ENCODE measurements at regions not wholly inside any gene's neighbourhood (a gene's known extent, or its start where the extent isn't known, plus 50 kb on each side); places are given as distances from the start of the nearest gene placed in this dataset.

GRCh38 chr7:19916046-19916445 lies 142.6 kb upstream of the TMEM196 start:
- no peaks in the 10 kb centered on the region for H4K20me1 ChIP-seq (ENCODE audit: insufficient read depth, low read length)
- CTCF ChIA-PET (ENCODE audit: low intra/inter-chr PET ratio, low total read pairs): no interaction called here
- intact Hi-C loops (cut with micrococcal nuclease; ENCODE audit: unreplicated experiment) (no loop called here), in situ Hi-C loops (cut with HindIII; ENCODE audit: extremely low pct_ligation_motif_present, low pct_unique_long_range_greater_than_20kb) (no loop called here)
- BruUV-seq (replicated peaks): no TSS peak
- H3K9me3 ChIP-seq (ENCODE audit: low read length): peaks cover 41% of the 10 kb centered on the region
- WGBS (ENCODE audit: low lambda C conversion rate): 0% methylated on average over 1 of the region's 1 CpG
- H3K79me2 ChIP-seq (ENCODE audit: insufficient read depth, low read length): no peaks in the 10 kb centered on the region
- POLR2A ChIA-PET: no interaction called here
- H3K4me1 ChIP-seq (ENCODE audit: insufficient read depth, low read length): no peaks in the 10 kb centered on the region
- no peak overlapping the region for H3K4me2 ChIP-seq (ENCODE audit: low read depth, low read length)
- no peak overlapping the region for H3K4me3 ChIP-seq (replicated peaks in 1 of 3; ENCODE audit: insufficient read depth in 1 of 3, low read depth in 2 of 3, low read length in 3 of 3)
- ATAC-seq (no peak), DNase-seq (ENCODE audit: low spot score) (no peak), FAIRE-seq (no peak)
- H3K27me3 ChIP-seq (ENCODE audit: control insufficient read depth in 1 of 2, insufficient read depth in 2 of 2, low read length in 2 of 2): no peaks in the 10 kb centered on the region
- H2AFZ ChIP-seq (ENCODE audit: low read length): no peak overlapping the region
- no peaks in the 10 kb centered on the region for H3K36me3 ChIP-seq (replicated peaks in 1 of 2; ENCODE audit: control insufficient read depth in 1 of 2, insufficient read depth in 2 of 2, low read length in 2 of 2)
- H3K27ac ChIP-seq (ENCODE audit: extremely low read length, insufficient read depth, low read length): no peak overlapping the region
- TF ChIP-seq AHR (CRISPR knock-in tag; IDR thresholded peaks at IDR 0.05) (no peak), PITX1 (CRISPR knock-in tag; IDR thresholded peaks at IDR 0.05) (no peak), E2F2 (CRISPR knock-in tag; IDR thresholded peaks at IDR 0.05; ENCODE audit: borderline replicate concordance) (no peak), CEBPG (CRISPR knock-in tag; IDR thresholded peaks at IDR 0.05) (no peak), ZNF235 (CRISPR knock-in tag; IDR thresholded peaks at IDR 0.05; ENCODE audit: borderline replicate concordance) (no peak), SRSF1 (optimal IDR thresholded peaks at IDR 0.05; ENCODE audit: low read depth, low read length) (no peak), KLF6 (CRISPR knock-in tag; IDR thresholded peaks at IDR 0.05) (no peak), HOXA7 (CRISPR knock-in tag; IDR thresholded peaks at IDR 0.05) (no peak), KAT2B (IDR thresholded peaks at IDR 0.05; ENCODE audit: borderline replicate concordance, low read depth, low read length) (no peak)
- no peak overlapping the region for H3K9ac ChIP-seq (ENCODE audit: insufficient read depth, low read depth, low read length)

- Histone ChIP-seq H3K27ac (ENCODE audit: extremely low read length, insufficient read depth, low read length) (no peak overlapping the region), H3K4me1 (ENCODE audit: insufficient read depth, low read length) (no peaks in the 10 kb centered on the region), H2AFZ (ENCODE audit: low read length) (no peak overlapping the region), H3K27me3 (ENCODE audit: control insufficient read depth in 1 of 2, insufficient read depth in 2 of 2, low read length in 2 of 2) (no peaks in the 10 kb centered on the region), H3K79me2 (ENCODE audit: insufficient read depth, low read length) (no peaks in the 10 kb centered on the region), H3K9me3 (ENCODE audit: low read length) (peaks cover 39% of the 10 kb centered on the region), H4K20me1 (ENCODE audit: insufficient read depth, low read length) (no peaks in the 10 kb centered on the region), H3K4me3 (replicated peaks in 1 of 3; ENCODE audit: insufficient read depth in 1 of 3, low read depth in 2 of 3, low read length in 3 of 3) (no peak overlapping the region), H3K36me3 (replicated peaks in 1 of 2; ENCODE audit: control insufficient read depth in 1 of 2, insufficient read depth in 2 of 2, low read length in 2 of 2) (no peaks in the 10 kb centered on the region), H3K4me2 (ENCODE audit: low read depth, low read length) (no peak overlapping the region), H3K9ac (ENCODE audit: insufficient read depth, low read depth, low read length) (no peak overlapping the region)
- TF ChIP-seq ATM (IDR thresholded peaks at IDR 0.05; ENCODE audit: borderline replicate concordance) (no peak), ZNF782 (CRISPR knock-in tag; IDR thresholded peaks at IDR 0.05; ENCODE audit: borderline replicate concordance) (no peak), ZFY (CRISPR knock-in tag; IDR thresholded peaks at IDR 0.05) (no peak), GRHL1 (CRISPR knock-in tag; conservative IDR thresholded peaks at IDR 0.05) (no peak), ATF3 (CRISPR knock-in tag; IDR thresholded peaks at IDR 0.05) (no peak), ZNF841 (CRISPR knock-in tag; IDR thresholded peaks at IDR 0.05; ENCODE audit: borderline replicate concordance) (no peak), ZNF160 (CRISPR knock-in tag; IDR thresholded peaks at IDR 0.05) (no peak)
- ChIA-PET CTCF (ENCODE audit: low intra/inter-chr PET ratio, low total read pairs) (no interaction called here), POLR2A (no interaction called here)
- in situ Hi-C loops (cut with HindIII; ENCODE audit: extremely low pct_ligation_motif_present, low pct_unique_long_range_greater_than_20kb) (no loop called here), intact Hi-C loops (cut with micrococcal nuclease; ENCODE audit: unreplicated experiment) (no loop called here)
- BruUV-seq (replicated peaks): no TSS peak
- ATAC-seq (no peak), FAIRE-seq (no peak), DNase-seq (ENCODE audit: low spot score) (no peak)
Measured at GRCh38 chr7:19915596-19915995, 142.2 kb upstream of the TMEM196 start.

Measured in HepG2 (cell line).